ENCODE measurements at regions not wholly inside any gene's neighbourhood (a gene's known extent, or its start where the extent isn't known, plus 50 kb on each side); places are given as distances from the start of the nearest gene placed in this dataset.

DNA sequence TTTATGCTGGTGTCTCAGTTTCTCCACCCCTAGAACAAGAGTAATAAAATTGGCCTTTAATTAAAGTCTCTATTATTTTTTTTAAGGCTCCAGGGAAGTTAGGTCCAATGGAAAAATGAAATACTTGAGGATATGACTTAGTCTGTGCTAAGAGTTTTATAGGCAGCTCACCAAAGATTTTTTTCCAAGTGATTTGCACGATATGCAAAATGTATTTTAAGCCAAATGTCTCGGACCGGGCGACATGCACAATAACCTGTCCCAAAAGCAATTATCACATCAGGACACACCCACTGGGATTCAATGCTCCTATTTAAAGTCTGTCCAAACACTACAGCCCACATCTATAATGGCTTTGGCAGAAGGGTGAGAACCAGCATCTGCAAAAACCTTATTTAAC, 136.1 kb upstream of the ANKH start:
- ChIA-PET POLR2A (no interaction called here), CTCF (interaction anchor here (1.0 to 9.5 kb wide), 3 partner anchors 49 to 281 kb away, joined by 3 to 226 read pairs (median 201); no protein-coding TSS in a partner anchor)
- Mint-ChIP-seq H3K9me3 (ENCODE audit: insufficient read depth) (no peaks in the 10 kb centered on the region), H3K27me3 (peaks cover 14% of the 10 kb centered on the region), H3K4me3 (no peak overlapping the region), H3K4me1 (no peaks in the 10 kb centered on the region), H3K27ac (no peak overlapping the region)
- Histone ChIP-seq H3K27ac (ENCODE audit: low read length in 2 of 2) (no peak overlapping the region), H3K36me3 (replicated peaks in 1 of 2; ENCODE audit: control extremely low read depth in 1 of 2, control insufficient read depth in 1 of 2, extremely low read depth in 1 of 2, insufficient read depth in 2 of 2, low read length in 1 of 2) (no peaks in the 10 kb centered on the region), H3K27me3 (replicated peaks in 1 of 4; ENCODE audit: control extremely low read depth in 1 of 4, control insufficient read depth in 3 of 4, insufficient read depth in 4 of 4, low read length in 3 of 4) (peaks cover 0 to 3% (median 0%) of the 10 kb centered on the region in 4 experiments), H3K4me2 (replicated peaks; ENCODE audit: low read depth, low read length, poor library complexity, severe bottlenecking) (no peak overlapping the region), H2AFZ (ENCODE audit: insufficient read depth, low read depth, low read length, poor library complexity, severe bottlenecking) (no peak overlapping the region), H3K79me2 (ENCODE audit: control insufficient read depth, insufficient read depth, low read length) (no peaks in the 10 kb centered on the region), H3K9ac (ENCODE audit: low read length) (no peak overlapping the region), H4K20me1 (ENCODE audit: control insufficient read depth, insufficient read depth, low read length, poor library complexity, severe bottlenecking) (no peaks in the 10 kb centered on the region), H3K4me1 (ENCODE audit: control insufficient read depth in 2 of 2, insufficient read depth in 2 of 2, low read length in 2 of 2) (no peaks in the 10 kb centered on the region), H3K4me3 (ENCODE audit: control extremely low read depth in 1 of 5, extremely low read depth in 1 of 5, insufficient read depth in 1 of 5, low read depth in 2 of 5, low read length in 4 of 5) (no peak overlapping the region), H3K9me3 (ENCODE audit: control extremely low read depth in 1 of 3, control insufficient read depth in 2 of 3, insufficient read depth in 1 of 3, low read length in 2 of 3) (no peaks in the 10 kb centered on the region)
- 100% methylated on average over 1 of the region's 4 CpGs for WGBS (ENCODE audit: insufficient coverage)
- ATAC-seq (ENCODE audit: low read depth) (no peak), DNase-seq (no peak)
- intact Hi-C loops (cut with micrococcal nuclease) = loop anchor here (10.0 kb wide), 1 partner anchor 423 kb away; the partner anchor contains the start of gene OTULINL
- TF ChIP-seq EZH2 (IDR thresholded peaks at IDR 0.05; ENCODE audit: borderline replicate concordance, insufficient read depth, low read depth, low read length, poor library complexity, severe bottlenecking) (no peak), CTCF (IDR thresholded peaks at IDR 0.05) (no peak)

- no peaks in the 10 kb centered on the region for H3K9me3 Mint-ChIP-seq (ENCODE audit: insufficient read depth)
- peaks cover 6% of the 10 kb centered on the region for H3K27me3 Mint-ChIP-seq
Observed at GRCh38 chr5:15004506-15004905, 132.9 kb upstream of the ANKH start.

More at GRCh38 chr5:15004506-15004905, 132.9 kb upstream of the ANKH start:
- H3K27me3 ChIP-seq (replicated peaks in 1 of 4; ENCODE audit: control extremely low read depth in 1 of 4, control insufficient read depth in 3 of 4, insufficient read depth in 4 of 4, low read length in 3 of 4) = peaks cover 0 to 3% (median 0%) of the 10 kb centered on the region in 4 experiments
- no peaks in the 10 kb centered on the region for H4K20me1 ChIP-seq (ENCODE audit: control insufficient read depth, insufficient read depth, low read length, poor library complexity, severe bottlenecking)
- CTCF ChIA-PET = interaction anchor here (1.0 to 9.5 kb wide), 16 partner anchors 11 to 319 kb away, joined by 3 to 226 read pairs (median 8); no protein-coding TSS in a partner anchor
- no peaks in the 10 kb centered on the region for H3K36me3 ChIP-seq (replicated peaks in 1 of 2; ENCODE audit: control extremely low read depth in 1 of 2, control insufficient read depth in 1 of 2, extremely low read depth in 1 of 2, insufficient read depth in 2 of 2, low read length in 1 of 2)
- H3K27ac Mint-ChIP-seq = no peak overlapping the region
- ATAC-seq (ENCODE audit: low read depth) (no peak), DNase-seq (no peak)
- H3K4me2 ChIP-seq (replicated peaks; ENCODE audit: low read depth, low read length, poor library complexity, severe bottlenecking) = no peak overlapping the region
- no peak for TF ChIP-seq CTCF (IDR thresholded peaks at IDR 0.05)
- TF ChIP-seq EZH2 (IDR thresholded peaks at IDR 0.05; ENCODE audit: borderline replicate concordance, insufficient read depth, low read depth, low read length, poor library complexity, severe bottlenecking) = no peak
- no peak overlapping the region for H3K4me3 ChIP-seq (ENCODE audit: control extremely low read depth in 1 of 5, extremely low read depth in 1 of 5, insufficient read depth in 1 of 5, low read depth in 2 of 5, low read length in 4 of 5)
- H3K27ac ChIP-seq (ENCODE audit: low read length in 2 of 2) = no peak overlapping the region
- POLR2A ChIA-PET = no interaction called here
- no peak overlapping the region for H2AFZ ChIP-seq (ENCODE audit: insufficient read depth, low read depth, low read length, poor library complexity, severe bottlenecking)
- H3K4me1 Mint-ChIP-seq = peaks cover 7% of the 10 kb centered on the region
- no peak overlapping the region for H3K9ac ChIP-seq (ENCODE audit: low read length)
- H3K9me3 ChIP-seq (ENCODE audit: control extremely low read depth in 1 of 3, control insufficient read depth in 2 of 3, insufficient read depth in 1 of 3, low read length in 2 of 3) = no peaks in the 10 kb centered on the region
- intact Hi-C loops (cut with micrococcal nuclease) = loop anchor here (10.0 kb wide), 1 partner anchor 420 kb away; the partner anchor contains the start of gene OTULINL
- peaks cover under 1 to 4% of the 10 kb centered on the region in 2 donors for H3K4me1 ChIP-seq (ENCODE audit: control insufficient read depth in 2 of 2, insufficient read depth in 2 of 2, low read length in 2 of 2)
- H3K79me2 ChIP-seq (ENCODE audit: control insufficient read depth, insufficient read depth, low read length) = no peaks in the 10 kb centered on the region
- H3K4me3 Mint-ChIP-seq = no peak overlapping the region

Data from B cell (primary cell).